NCI-H2107 treated with DMSO at 0.1 percent for 48 hours (cell line): ENCODE measurements at regions not wholly inside any gene's neighbourhood (a gene's known extent, or its start where the extent isn't known, plus 50 kb on each side); places are given as distances from the start of the nearest gene placed in this dataset.

ENCODE experiments used
- DNase-seq: peaks from one replicate; lab custom pipeline; 2025; ENCODE audit not compliant: unreplicated experiment; lab: John Stamatoyannopoulos, UW

DNA sequence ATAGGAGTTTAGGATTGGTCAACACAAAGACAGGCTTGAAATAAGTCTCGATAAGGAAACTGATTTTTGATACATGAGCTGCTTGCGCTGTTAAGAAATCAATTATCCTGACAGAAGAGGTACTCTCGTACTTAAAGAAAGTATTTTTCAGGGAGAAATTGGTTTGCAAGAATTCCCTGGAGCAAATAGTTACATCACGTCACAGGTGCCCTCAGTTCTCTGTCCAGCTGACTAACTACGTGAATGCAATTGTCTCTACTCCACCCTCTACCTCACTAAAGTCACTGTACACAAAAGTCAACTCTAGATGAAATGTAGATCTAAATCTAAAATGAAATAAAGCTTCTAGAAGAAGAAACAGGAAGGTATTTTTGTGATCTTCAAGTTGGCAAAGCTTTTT is 130.6 kb upstream of the KCNJ16 start:
- no peak for DNase-seq

DNA sequence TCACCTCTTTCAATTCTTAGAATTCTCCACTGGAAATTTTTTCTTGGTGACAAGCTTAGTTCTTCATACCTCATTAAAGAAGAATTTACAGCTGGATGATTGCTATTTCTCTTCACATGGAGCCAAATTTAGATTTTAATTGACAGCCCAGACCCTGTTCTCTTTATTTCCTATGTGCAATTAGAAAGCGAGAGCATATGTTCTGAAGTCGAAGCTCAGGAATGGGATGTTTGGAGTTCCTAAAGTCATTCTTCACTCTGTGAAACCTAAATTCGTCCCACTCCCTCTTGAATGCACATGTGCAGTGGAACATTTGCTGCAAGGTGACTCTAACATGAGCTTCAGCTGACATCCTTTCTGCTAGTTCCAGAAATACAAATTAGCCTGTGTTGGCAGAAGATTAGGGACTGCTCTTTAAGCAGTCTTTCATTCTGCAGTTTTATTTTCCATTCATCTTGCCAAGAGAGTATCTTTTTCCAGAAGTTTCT is 129.3 kb upstream of the KCNJ16 start:
- DNase-seq: no peak

DNA sequence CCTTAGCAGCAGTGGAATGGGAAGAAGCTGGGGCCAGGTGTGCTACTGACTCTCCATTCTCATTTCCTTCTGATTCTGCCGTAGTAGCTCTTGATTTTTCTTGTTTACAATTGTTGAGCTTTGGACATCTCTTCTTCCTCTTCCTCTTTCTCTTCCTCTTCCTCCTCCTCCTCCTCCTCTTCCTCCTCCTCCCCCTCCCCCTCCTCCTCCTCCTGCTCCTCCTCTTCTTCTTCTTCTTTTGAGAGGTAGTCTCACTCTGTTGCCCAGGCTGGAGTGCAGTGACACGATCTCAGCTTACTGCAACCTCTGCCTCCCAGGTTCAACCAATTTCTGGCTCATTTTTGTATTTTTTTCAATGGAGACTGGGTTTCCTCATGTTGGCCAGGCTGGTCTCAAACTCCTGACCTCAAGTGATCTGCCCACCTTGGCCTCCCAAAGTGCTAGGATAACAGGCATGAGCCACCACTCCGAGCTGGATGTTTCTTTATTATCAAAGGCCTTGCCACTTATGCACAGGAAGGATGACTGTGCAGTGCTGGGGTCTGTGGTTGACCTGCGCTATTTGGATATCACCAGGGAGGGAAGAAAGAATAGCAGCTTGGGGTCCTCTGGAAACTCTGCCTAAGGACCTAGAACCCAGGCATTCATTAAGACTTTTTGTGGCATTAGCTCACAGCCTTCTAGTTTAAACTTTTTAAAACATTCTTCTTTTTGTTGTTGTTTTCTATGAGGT is 127.8 kb upstream of the KCNJ16 start:
- no peak for DNase-seq

- no peak for DNase-seq
Measured at GRCh38 chr17:69948406-69948805, 126.6 kb upstream of the KCNJ16 start.

GRCh38 chr17:69949496-69949895 is 125.5 kb upstream of the KCNJ16 start:
- DNase-seq: no peak

DNA sequence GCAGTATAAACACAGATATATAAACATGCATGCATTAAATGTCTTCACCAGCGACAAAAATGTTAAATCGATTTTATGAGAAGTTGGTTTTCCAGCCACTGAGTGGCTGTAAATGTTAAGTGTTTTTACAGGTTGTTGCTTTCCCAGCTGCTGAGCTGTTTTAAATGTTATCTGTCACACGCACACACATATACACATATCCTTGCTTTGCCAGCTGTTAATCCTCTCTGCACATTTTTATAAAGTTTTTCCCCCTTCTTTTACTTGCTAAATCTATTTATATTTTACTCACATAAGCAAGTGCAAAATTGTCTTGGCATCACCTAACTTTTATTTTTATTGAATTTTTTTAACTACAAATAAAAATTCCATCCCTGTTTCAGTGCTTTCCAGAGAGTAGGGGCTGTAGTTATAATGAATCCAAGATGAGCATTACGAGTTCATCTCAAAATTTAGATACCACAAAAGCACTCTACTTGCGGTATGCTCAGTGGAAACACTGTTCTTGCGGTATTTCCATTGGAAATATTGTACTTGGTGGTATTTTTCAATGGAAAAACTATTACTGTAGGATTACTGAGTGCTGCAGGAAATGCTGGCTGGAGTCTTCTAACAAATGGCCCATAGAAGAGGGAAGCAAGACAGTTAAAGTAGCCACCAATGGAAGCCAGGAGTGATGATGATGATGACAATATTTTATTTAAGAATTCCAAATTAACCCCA is 124.9 kb upstream of the KCNJ16 start:
- DNase-seq: no peak

DNA sequence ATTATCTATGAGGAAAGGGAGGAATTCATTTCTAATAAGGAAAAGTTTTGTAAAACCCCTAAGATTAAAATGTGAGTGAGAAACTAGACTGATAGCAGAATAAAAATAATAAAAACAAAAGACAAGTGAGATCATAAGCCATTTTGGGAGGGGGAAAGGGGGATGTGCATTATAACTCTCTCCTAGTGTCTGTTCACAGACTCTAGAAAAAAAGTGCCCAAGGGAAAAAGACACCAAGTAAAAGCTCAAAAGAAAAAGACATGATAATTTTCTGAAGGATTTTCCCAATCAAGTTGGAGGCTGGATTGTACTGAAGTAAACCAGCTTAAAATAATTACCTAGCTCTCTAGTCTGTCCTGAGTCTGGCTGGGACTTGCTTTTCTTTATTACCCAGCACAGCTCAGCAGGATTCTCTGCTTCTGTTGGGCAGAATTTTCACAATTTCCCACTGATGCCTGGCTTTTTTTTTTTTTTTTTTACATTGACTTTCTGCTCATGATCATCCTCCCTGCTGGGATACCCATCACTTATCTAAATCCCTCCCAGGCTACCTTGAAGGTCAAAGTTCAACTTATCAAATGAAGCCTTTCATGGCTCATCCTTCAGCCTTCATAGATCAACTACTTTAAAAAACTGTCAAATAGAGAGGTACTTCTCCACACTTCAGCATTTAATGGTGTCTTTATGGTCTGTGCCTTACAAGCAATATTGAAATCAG is 124.2 kb upstream of the KCNJ16 start:
- peak; percentile 12 for DNase-seq

DNA sequence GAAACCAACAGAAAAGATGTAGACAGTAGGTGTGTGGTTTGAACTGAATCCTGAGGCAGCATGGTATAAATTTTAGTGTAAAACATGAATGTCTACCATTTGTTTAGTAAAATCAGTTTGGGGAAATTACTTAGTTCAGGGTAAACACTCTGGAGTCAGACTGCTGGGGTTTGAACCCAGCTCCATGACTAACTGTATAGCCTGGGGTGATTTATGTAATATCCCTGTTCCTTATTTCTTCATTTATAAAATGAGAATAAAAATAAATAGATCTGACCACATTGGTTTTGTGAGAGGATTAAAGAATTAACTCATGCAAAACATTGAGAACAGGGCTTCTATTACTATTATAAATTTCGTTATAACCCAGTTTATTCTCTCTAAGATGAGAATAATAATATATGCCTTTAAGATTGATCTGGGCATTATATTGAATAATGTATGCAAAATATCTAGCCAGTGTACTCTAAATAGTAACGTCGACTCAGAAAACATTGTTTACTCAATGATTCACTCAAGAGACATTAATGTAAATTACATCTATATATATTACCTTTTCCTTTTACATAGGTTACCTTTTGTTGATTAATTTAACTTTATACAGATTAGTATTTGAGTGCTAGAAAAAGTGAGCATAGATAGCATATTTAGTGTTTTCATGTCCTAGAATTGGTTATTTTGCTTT is 120.6 kb upstream of the KCNJ16 start:
- DNase-seq: no peak

GRCh38 chr17:69958063-69958462 is 117.0 kb upstream of the KCNJ16 start:
- DNase-seq: no peak

- no peak for DNase-seq
Measured at GRCh38 chr17:69959283-69959682, 115.7 kb upstream of the KCNJ16 start.

DNA sequence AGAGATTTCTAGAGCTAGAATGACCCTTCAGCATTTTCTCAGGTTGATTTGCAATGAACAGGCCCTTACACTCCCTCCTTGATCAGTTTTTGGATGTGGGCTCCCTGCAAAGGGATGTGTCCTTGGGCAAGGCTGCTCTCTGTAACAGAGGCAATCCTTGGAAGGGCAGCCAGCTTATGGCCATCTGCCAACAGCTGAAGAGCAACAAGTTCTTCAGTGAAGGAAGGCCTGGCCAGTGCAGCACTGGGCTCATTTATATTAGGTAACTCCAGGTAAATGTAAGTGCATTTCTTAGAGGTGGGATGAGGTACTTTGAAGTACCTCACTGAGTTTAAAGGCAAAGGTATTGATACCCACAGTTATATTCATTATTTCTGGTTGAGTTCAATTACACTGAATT is 114.3 kb upstream of the KCNJ16 start:
- DNase-seq: no peak

GRCh38 chr17:69961501-69962145 is 113.4 kb upstream of the KCNJ16 start:
- DNase-seq: no peak

- no peak for DNase-seq
Measured at GRCh38 chr17:69962436-69962995, 112.5 kb upstream of the KCNJ16 start.

- DNase-seq: no peak
Measured at GRCh38 chr17:69967910-69968411, 107.1 kb upstream of the KCNJ16 start.

- DNase-seq: no peak
Measured at GRCh38 chr17:69969897-69970296, 105.1 kb upstream of the KCNJ16 start.

GRCh38 chr17:69972251-69972650 is 102.8 kb upstream of the KCNJ16 start:
- DNase-seq: no peak

DNA sequence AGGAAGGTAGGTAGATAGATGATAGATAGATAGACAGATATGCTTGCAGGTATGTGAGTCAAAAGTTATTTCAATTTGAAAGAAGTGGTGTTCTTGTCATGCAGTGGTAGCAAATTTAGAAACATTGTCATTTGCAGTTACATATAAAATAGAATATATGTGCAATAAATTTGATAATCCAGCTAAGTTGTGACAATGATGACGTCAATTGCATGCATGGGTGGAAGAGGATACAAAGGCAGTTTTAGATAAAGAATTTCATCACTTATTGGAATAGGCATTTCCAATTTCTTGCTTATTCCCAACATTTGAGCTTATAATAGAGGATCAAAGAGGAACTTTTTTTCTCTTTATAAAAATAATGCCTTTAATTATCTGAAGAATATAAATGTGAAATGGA is 99.2 kb upstream of the KCNJ16 start:
- no peak for DNase-seq

DNA sequence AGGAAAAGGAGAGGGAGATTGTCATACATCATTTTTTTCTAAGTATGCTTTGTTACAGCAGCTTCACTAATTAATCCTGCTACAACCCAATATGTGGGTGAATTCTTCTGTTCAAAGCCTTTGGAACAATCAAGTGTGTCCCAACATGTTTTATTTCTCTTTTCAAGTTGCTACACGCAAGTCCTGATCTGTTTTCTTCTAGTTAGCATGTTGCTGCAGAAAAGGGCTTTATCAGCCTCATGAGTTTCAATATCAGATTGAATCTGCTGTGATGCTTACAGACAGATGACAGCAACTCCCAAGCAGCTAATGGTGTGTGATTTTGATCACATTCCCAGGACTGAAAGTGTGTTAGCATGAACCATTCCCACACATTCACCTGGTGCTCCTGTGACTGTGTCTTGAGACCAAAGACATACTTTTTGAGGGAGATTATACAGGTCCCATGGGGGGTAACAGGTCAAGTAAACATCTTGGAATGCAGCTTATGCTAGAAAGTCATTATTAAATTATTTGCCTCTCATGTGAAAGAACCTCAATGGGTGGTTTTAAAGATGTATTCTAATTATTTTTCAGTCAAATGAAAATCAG is 96.9 kb upstream of the KCNJ16 start:
- DNase-seq: no peak

DNA sequence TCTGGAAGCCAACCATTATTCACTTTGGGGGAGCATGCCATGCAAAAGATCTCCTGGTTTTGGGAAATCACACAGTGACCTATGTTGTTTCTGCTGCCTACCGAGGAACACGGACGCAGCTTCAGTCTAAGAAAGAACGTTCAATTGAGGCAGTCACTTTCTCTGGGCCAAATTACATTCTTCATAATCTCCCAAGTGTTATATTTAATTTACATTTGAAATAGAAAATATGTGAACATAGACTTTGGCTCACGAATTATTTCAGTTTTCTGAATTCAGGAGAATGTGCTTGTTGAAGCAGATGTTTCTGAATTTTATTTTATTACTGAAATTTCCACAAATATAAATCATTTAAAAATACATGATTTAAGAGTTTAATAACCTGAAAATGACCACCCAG is 93.6 kb upstream of the KCNJ16 start:
- no peak for DNase-seq

DNA sequence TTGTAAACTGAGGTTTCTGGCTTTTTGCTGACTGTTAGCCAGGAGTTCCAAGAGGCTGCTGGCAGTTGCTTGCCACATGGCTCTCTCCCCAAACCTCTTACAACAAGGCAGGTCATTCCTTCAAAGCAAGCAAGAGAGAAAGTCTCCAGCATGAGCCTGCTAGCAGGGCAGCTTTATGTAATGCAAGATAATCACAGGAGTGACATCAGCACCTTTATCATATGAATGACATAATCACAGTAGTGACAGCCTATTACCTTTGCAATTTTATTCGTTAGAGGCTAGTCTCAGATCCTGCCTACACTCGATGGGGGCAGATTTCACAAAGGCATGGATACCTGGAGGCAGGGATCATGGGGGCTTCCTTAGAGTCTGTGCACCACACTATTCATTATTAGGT is 79.5 kb upstream of the KCNJ16 start:
- no peak for DNase-seq
